ENCODE measurements at regions not wholly inside any gene's neighbourhood (a gene's known extent, or its start where the extent isn't known, plus 50 kb on each side); places are given as distances from the start of the nearest gene placed in this dataset.

- POLR2A ChIA-PET (ENCODE audit: unreplicated experiment), result no interaction called here
- in situ Hi-C loops (cut with MboI; ENCODE audit: low sequenced_read_pairs), result no loop called here
- H2BK15ac ChIP-seq (ENCODE audit: low read depth, low read length), result no peak overlapping the region
Measured at GRCh38 chr20:7716286-7716972, 223.8 kb downstream of the HAO1 start.

More at GRCh38 chr20:7716286-7716972, 223.8 kb downstream of the HAO1 start:
- Histone ChIP-seq H3K18ac (ENCODE audit: low read depth, low read length) (no peak overlapping the region), H3K79me1 (ENCODE audit: low read depth in 1 of 2, low read length in 2 of 2) (no peaks in the 10 kb centered on the region), H3K27me3 (ENCODE audit: control insufficient read depth, insufficient read depth, low read length) (no peaks in the 10 kb centered on the region), H3K56ac (ENCODE audit: extremely low read depth, insufficient read depth, low read length) (no peak overlapping the region), H3K14ac (replicated peaks; ENCODE audit: low read depth, low read length) (no peak overlapping the region), H3K27ac (ENCODE audit: insufficient read depth, low read length) (no peak overlapping the region), H4K20me1 (ENCODE audit: insufficient read depth, low read length) (no peaks in the 10 kb centered on the region), H3K4me1 (ENCODE audit: control insufficient read depth, insufficient read depth, low read length) (no peaks in the 10 kb centered on the region), H2BK120ac (ENCODE audit: low read depth, low read length) (no peak overlapping the region), H3K9ac (ENCODE audit: low read depth, low read length) (no peak overlapping the region), H3K36me3 (ENCODE audit: control insufficient read depth, insufficient read depth, low read length) (no peaks in the 10 kb centered on the region), H2BK5ac (ENCODE audit: low read depth, low read length, poor library complexity, severe bottlenecking) (no peak overlapping the region), H4K5ac (ENCODE audit: low read depth, low read length) (no peak overlapping the region), H3K9me1 (ENCODE audit: insufficient read depth, low read length) (no peaks in the 10 kb centered on the region), H2AK9ac (replicated peaks; ENCODE audit: low read depth, low read length, poor library complexity) (no peak overlapping the region), H3K4ac (ENCODE audit: low read depth, low read length) (no peak overlapping the region), H2AK5ac (ENCODE audit: low read depth, low read length) (no peak overlapping the region), H4K8ac (ENCODE audit: low read depth in 2 of 2, low read length in 2 of 2) (no peak overlapping the region), H3K9me3 (ENCODE audit: control insufficient read depth, insufficient read depth, low read length) (no peaks in the 10 kb centered on the region), H3K4me3 (ENCODE audit: insufficient read depth, low read depth, low read length) (no peak overlapping the region), H3K23ac (ENCODE audit: low read depth, low read length) (no peak overlapping the region), H2AFZ (replicated peaks; ENCODE audit: low read length, poor library complexity) (no peak overlapping the region), H2BK20ac (ENCODE audit: low read depth, low read length) (no peak overlapping the region), H3K4me2 (ENCODE audit: low read depth, low read length) (no peak overlapping the region), H4K91ac (ENCODE audit: insufficient read depth, low read depth, low read length) (no peak overlapping the region)
- CTCF ChIA-PET, result no interaction called here
- dilution Hi-C loops (cut with HindIII; ENCODE audit: low sequenced_read_pairs, unreplicated experiment), result no loop called here
- no CpG with 5 or more reads among the region's 6 CpGs for WGBS, 2 experiments (ENCODE audit: extremely low coverage in 2 of 2, insufficient read length in 1 of 2)
- TF ChIP-seq RCOR1 (IDR thresholded peaks at IDR 0.05; ENCODE audit: insufficient replicate concordance, low read length) (no peak), POLR2A (IDR thresholded peaks at IDR 0.05; ENCODE audit: low read depth, low read length) (no peak), MAZ (IDR thresholded peaks at IDR 0.05; ENCODE audit: borderline replicate concordance, low read depth, low read length) (no peak), CHD1 (IDR thresholded peaks at IDR 0.05; ENCODE audit: low read depth, low read length) (no peak), ELK1 (IDR thresholded peaks at IDR 0.05; ENCODE audit: borderline replicate concordance, low read depth, low read length) (no peak), USF2 (IDR thresholded peaks at IDR 0.05; ENCODE audit: low read depth, low read length) (no peak), BHLHE40 (IDR thresholded peaks at IDR 0.05; ENCODE audit: low read depth, low read length) (no peak), CTCF (conservative IDR thresholded peaks at IDR 0.05; ENCODE audit: low read depth, low read length) (no peak), CEBPB (IDR thresholded peaks at IDR 0.05; ENCODE audit: low read depth, low read length) (no peak), MXI1 (IDR thresholded peaks at IDR 0.05; ENCODE audit: borderline replicate concordance, low read depth, low read length) (no peak), RAD21 (IDR thresholded peaks at IDR 0.05; ENCODE audit: low read length) (no peak), FOS (IDR thresholded peaks at IDR 0.05; ENCODE audit: low read depth, low read length) (no peak), RFX5 (IDR thresholded peaks at IDR 0.05; ENCODE audit: low read depth, low read length) (no peak), SMC3 (IDR thresholded peaks at IDR 0.05; ENCODE audit: low read depth, low read length) (no peak)
- DNase-seq (no peak), ATAC-seq (ENCODE audit: low read depth) (no peak)
- intact Hi-C loops (cut with micrococcal nuclease), result no loop called here
- no TSS peak for BruUV-seq (replicated peaks)
